Body of pancreas (tissue), 4 donors: ENCODE measurements at regions not wholly inside any gene's neighbourhood (a gene's known extent, or its start where the extent isn't known, plus 50 kb on each side); places are given as distances from the start of the nearest gene placed in this dataset.

ENCODE experiments used
- CTCF ChIP-seq, 7 experiments: fragments of 450-650 bp in 4 of 7; fragments of 200-600 bp in 3 of 7; sonication (generic) in 3 of 7; IDR thresholded peaks; one replicate each; pipeline ENCODE4 v1.5.1; 2016 to 2019; ENCODE audit warnings: antibody characterized with exemption in 7 of 7
- POLR2A ChIP-seq, 3 donors: fragments of 450-650 bp; IDR thresholded peaks; one replicate each; pipeline ENCODE4 v1.6.1; 2016; ENCODE audit warnings: antibody characterized with exemption in 3 of 3, mild to moderate bottlenecking in 2 of 3

DNA sequence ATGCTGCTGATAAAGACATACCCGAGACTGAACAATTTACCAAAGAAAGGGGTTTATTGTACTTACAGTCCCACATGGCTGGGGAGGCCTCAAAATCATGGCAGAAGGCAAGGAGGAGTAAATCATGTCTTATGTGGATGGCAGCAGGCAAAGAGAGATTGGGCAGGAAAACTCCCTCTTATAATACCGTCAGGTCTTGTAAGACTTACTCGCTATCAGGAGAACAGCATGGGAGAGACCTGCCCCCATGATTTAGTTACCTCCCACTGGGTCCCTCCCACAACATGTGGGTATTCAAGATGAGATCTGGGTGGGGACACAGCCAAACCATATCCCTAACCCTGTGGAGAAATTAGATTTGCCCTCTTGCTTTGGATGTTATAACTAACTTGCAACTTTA is 1068.0 kb upstream of the ZEB2 start:
- no peak for TF ChIP-seq CTCF (IDR thresholded peaks at IDR 0.05)
- no peak for TF ChIP-seq POLR2A (IDR thresholded peaks at IDR 0.05)
